HG02763 (cell line): ENCODE measurements at regions not wholly inside any gene's neighbourhood (a gene's known extent, or its start where the extent isn't known, plus 50 kb on each side); places are given as distances from the start of the nearest gene placed in this dataset.

ENCODE experiments used
- ATAC-seq: cut with Tn5 transposase; IDR thresholded peaks from one replicate; pipeline ENCODE4 v1.9.1; 2021; ENCODE audit warnings: mild to moderate bottlenecking, moderate library complexity; ENCODE audit not compliant: unreplicated experiment

DNA sequence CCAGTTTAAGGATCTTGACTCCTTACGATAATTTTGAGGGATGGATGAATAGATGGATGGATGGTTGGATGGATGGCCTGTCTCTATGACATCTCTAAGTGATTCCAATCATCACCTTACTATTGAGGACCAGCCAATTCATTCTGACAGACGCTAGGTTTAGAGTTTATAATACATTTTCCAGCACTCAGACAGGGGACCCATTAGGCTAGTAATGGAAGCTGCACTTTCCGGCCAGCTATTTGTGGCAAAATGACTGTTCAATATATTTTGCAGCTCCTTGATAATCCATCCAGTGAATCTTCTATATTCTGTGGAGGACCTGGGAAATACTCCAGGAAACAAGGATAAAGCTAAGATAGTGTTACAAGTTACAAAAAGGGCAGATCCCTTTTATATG is 262.9 kb downstream of the TDRD15 start:
- no peak for ATAC-seq

DNA sequence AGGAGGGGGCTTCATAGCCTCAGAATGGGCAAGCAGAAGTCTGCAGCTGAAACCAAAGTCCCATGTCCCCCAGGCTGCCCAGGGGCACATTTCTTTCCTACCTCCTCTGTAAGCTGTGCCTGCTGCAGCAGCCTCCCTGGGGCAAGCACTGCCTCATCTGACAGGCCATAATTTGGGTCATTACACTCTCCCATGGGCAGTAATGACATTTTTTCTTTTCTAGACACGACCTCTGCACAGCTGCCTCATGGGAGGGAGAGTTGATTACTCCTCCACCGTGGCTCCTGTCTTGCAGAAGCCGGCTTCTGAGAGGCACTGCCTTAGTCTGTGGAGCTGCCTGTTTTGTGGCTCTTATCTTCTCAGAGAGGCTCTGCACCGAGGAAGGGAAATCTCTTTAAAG is 268.9 kb downstream of the TDRD15 start:
- ATAC-seq, result no peak

- ATAC-seq, result no peak
These were observed 269.4 kb downstream of the TDRD15 start for GRCh38 chr2:21393173-21393572.

- ATAC-seq, result no peak
These were observed 271.6 kb downstream of the TDRD15 start for GRCh38 chr2:21395366-21395765.

GRCh38 chr2:21396252-21396651 is 272.5 kb downstream of the TDRD15 start:
- no peak for ATAC-seq

DNA sequence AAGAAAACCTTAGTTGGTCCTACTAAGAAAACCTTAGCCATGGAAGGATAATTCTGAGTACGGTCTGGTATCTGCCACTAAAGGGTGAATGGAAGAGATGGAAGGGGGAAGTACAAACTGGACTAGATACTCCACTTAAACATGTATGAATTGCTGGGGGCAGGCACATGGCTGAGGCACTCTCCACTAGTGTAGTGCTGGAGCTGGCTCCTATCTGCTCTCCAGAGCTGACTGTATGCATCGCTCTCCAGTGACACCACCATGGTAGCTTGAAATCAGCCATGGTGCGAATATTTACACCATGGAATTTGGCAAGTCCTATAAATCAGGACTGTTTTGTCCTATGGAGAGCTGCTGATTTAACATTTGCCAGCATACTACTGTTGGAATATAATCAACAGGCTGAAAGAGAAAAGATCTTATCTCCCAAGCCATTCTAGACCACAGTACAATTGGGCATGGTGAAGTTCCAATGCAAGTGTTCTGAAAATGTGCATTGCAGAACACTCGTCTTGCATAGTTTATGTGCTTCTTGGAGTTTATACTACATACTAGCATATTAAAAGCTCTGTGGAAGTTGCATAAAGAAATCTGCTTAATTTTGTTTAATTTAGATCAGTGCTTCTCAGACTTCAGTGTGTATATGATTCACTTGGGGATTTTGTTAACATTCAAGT is 277.4 kb downstream of the TDRD15 start:
- ATAC-seq, result no peak

- no peak for ATAC-seq
These were observed 280.4 kb downstream of the TDRD15 start for GRCh38 chr2:21404137-21404536.

DNA sequence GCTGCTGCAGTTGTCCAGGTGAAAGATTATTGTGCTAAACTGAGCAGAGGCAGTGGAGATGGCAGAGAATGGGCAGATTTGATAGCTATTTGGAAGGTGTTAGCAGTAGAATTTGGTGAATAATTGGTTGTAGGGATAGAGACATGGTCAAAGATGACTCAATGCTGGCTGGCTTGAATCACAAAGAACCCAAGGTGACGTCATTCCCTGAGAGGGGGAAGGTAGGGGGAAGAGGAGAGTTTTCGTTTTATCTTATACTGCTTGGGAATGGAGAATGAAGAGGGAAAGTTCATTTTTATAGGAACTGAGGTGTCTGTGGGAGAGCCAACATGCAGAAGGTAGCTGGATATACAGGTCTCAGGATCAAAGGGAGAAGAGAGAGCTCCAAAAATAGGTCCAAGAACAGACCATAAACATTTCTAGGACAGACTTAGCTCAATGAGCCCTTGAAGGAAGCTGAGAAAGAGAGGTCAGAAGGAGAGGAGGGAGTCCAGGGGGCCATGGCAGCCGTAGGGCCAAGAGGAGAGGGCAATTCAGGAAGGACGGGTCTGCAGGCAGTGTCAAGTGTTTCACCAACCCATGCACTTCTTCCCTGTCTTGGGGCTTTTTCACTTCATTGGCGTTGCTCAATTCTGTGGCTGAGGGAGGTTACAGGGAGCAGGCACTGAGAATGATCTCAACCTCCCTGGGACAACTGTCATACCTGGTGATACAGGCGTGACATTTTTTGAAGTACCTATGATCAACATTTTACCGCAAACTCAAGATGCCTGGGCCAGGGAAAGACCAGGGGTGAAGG is 281.3 kb downstream of the TDRD15 start:
- no peak for ATAC-seq

DNA sequence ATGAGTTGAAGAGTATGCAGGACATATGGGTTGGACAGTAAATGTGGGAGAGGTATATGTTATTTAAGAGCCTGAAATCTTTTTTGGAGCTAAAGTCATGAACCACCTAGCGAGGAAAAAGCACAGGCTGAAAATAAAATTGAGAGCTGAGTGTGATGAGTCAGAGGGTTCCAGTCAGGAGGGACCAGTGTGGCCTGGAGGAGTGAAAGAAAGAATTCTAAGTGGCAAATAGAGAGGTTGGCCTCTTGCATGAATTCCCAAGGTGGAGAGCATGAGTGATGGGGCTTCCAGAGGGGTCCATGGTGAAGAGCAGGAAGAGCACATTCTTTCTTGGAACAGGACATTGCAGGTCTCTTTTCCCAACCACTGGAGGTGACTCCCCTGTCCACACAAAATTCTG is 282.6 kb downstream of the TDRD15 start:
- no peak for ATAC-seq

- ATAC-seq, result no peak
These were observed 283.1 kb downstream of the TDRD15 start for GRCh38 chr2:21406911-21407310.

DNA sequence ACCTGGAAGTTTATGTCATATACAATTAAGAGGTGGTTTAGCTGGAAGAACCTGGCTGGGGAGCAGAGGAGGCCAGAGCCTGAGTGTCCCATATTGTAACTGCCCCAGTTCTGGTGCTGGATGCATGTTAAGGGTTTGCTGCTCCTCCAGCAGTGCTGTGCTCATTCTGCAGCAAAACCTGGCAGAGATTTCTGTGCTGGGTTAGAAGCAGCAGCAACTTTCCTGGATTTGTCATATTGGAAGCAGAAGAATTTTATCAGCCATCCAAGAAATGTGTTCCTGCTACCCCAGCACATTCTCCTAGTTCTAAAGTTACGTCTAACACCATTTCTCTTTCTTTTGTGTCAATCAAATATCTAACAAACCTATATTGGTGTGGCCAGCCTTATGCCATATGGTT is 284.1 kb downstream of the TDRD15 start:
- ATAC-seq, result no peak

- ATAC-seq, result no peak
These were observed 288.0 kb downstream of the TDRD15 start for GRCh38 chr2:21411741-21412140.

DNA sequence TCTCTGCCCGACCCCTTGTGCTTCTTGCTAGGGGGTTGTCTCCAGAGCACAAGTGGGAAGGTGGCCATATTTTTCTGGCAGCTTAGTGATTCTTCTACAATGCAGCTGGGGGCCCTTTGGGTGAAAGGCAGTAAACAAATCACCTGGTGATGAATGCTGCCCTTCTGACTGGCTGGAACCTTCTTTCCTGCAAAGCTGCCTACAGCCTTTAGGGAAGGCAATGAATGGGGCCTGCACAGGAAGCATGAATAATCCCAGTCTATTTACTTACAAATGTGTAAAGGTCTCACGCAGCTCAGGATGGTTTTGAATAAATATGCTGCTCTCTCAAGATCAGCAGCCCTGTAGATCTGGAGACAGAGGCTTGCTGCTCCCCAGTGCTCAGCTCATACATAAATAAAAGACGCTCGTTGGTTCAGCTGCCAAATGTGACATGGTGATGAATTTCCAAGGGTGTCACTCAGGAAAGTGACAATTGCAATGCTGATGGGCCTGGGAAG is 289.2 kb downstream of the TDRD15 start:
- no peak for ATAC-seq

- ATAC-seq, result no peak
These were observed 291.5 kb downstream of the TDRD15 start for GRCh38 chr2:21415234-21415633.

DNA sequence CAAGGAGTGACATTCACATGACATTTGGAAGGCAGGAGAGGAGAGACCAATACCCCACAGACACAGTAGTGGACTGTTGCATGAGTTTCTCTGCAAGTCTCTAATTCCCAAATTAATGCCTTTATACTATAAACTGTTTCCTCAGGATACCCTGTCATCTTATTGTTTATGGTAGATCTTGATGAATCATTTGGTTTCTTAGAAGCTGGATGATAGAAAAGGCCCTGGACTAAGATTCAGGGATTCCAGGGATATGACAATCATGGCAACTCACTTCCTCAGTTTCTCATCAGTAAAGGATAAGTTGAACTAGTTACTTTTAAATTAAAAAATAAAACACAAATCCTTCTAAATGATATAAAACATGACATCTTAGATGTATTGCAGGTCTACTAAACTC is 292.5 kb downstream of the TDRD15 start:
- no peak for ATAC-seq

- no peak for ATAC-seq
These were observed 294.7 kb downstream of the TDRD15 start for GRCh38 chr2:21418456-21418855.

GRCh38 chr2:21420553-21421335 is 297.0 kb downstream of the TDRD15 start:
- no peak for ATAC-seq

DNA sequence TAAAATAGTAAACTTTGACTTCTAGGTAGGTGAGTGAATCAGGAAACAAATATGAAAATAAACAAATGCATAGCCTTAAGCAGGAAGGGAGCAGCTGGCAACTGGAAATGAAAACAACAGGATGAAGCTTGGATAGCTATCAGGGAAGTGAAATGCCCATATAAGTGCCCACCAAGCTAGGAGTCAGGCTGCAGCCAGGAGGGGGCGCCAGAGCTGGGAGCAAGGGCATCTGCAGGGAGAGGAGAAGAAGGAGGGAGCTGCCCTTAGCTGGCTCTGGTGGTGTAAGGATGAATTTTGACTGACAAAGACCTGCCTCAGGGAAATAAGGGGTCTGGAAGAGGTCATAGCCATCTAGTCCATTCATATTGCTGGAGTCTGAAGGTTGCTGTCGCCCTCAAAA is 298.3 kb downstream of the TDRD15 start:
- ATAC-seq, result no peak

DNA sequence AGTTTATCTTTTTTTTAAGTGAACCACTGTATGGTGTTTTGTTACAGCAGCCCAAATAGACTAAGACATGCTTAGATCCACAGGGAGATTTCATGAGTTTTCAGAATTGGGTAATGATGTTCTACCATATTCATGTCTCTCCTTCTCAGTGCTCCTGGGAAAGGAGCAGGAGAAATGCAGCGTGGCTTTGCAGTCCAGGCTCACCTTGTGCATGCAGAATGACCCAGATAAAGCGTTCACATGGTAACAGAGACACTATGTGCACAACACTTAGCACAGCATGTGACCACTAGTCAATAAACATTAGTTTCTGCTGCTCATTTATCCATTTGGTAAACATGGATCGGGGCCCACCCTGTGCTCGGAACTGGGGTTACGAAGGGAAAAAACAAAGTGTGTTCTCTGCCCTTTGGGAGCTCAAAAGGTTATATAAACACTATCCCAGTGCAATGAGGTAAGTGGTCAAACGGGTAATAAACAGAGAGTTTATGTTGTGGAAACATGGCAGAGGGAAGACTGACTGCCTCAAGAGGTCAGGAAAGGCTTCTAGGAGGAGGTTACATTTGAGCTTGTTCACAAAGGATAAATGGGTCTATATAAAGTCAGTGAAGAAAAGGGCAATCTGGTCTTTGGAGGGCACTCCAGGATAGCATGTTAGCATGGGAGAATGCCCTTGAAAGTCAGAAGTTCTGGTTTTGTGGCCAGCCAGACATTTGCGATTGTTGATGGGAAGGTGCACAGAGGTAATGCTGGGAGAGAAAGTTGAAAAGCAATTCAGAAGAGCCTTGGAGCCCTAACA is 299.2 kb downstream of the TDRD15 start:
- ATAC-seq, result no peak

DNA sequence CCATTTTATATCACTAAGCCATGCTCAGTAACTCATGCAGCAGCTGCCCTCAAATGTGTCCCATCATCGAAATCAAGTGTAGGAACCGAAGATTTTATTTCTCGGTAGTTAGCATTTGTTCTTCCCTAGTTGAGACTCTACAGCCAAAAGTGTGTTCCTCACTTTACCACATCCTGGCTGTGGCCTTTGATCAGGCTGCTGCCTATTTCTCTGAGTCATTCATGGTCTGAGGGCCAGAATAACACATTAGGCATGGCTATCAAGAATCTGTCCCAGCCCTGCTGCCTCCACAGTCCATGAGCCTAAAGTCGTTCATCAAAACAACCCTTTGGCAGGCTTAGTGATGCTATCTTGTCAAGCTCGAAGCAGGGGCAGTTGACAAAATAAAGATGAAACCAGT is 300.1 kb downstream of the TDRD15 start:
- no peak for ATAC-seq

GRCh38 chr2:21424375-21424774 is 300.6 kb downstream of the TDRD15 start:
- no peak for ATAC-seq
